Endothelial cell (in vitro differentiated cells): ENCODE measurements at regions not wholly inside any gene's neighbourhood (a gene's known extent, or its start where the extent isn't known, plus 50 kb on each side); places are given as distances from the start of the nearest gene placed in this dataset.

ENCODE experiments used
- DNase-seq: peaks from one replicate; pipeline ENCODE4 v3.0.0; 2021; ENCODE audit warnings: low spot score
- H3K27ac Mint-ChIP-seq: one replicate; pipeline ENCODE4 v1.8.0; 2021; ENCODE audit warnings: mixed read lengths, inconsistent platforms; ENCODE audit not compliant: unreplicated experiment
- H3K27me3 Mint-ChIP-seq: one replicate; pipeline ENCODE4 v1.8.0; 2021; ENCODE audit warnings: mild to moderate bottlenecking, moderate library complexity, mixed read lengths, inconsistent platforms; ENCODE audit not compliant: unreplicated experiment
- H3K36me3 Mint-ChIP-seq: one replicate; pipeline ENCODE4 v1.8.0; 2021; ENCODE audit warnings: mild to moderate bottlenecking, low read depth, mixed read lengths, inconsistent platforms; ENCODE audit not compliant: unreplicated experiment
- H3K4me1 Mint-ChIP-seq: one replicate; pipeline ENCODE4 v1.8.0; 2021; ENCODE audit warnings: mild to moderate bottlenecking, mixed read lengths, inconsistent platforms; ENCODE audit not compliant: unreplicated experiment
- H3K4me3 Mint-ChIP-seq: one replicate; pipeline ENCODE4 v1.8.0; 2021; ENCODE audit warnings: mild to moderate bottlenecking, mixed read lengths, inconsistent platforms; ENCODE audit not compliant: unreplicated experiment
- H3K9me3 Mint-ChIP-seq: one replicate; pipeline ENCODE4 v1.8.0; 2021; ENCODE audit warnings: mixed read lengths, inconsistent platforms; ENCODE audit not compliant: unreplicated experiment
- TF ChIP-seq, protein P1 (sequence below): fragments of 200-600 bp; sonication (generic); IDR thresholded peaks from one replicate; pipeline ENCODE4 v1.5.0; 2021; ENCODE audit warnings: antibody characterized with exemption; ENCODE audit not compliant: unreplicated experiment

GRCh38 chr10:123607386-123607785, 58.8 kb upstream of the GPR26 start:
- TF ChIP-seq, protein P1, sequence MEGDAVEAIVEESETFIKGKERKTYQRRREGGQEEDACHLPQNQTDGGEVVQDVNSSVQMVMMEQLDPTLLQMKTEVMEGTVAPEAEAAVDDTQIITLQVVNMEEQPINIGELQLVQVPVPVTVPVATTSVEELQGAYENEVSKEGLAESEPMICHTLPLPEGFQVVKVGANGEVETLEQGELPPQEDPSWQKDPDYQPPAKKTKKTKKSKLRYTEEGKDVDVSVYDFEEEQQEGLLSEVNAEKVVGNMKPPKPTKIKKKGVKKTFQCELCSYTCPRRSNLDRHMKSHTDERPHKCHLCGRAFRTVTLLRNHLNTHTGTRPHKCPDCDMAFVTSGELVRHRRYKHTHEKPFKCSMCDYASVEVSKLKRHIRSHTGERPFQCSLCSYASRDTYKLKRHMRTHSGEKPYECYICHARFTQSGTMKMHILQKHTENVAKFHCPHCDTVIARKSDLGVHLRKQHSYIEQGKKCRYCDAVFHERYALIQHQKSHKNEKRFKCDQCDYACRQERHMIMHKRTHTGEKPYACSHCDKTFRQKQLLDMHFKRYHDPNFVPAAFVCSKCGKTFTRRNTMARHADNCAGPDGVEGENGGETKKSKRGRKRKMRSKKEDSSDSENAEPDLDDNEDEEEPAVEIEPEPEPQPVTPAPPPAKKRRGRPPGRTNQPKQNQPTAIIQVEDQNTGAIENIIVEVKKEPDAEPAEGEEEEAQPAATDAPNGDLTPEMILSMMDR = no peak
- H3K4me1 Mint-ChIP-seq = no peaks in the 10 kb centered on the region
- H3K27ac Mint-ChIP-seq = no peak overlapping the region
- no peak for DNase-seq
- no peak overlapping the region for H3K4me3 Mint-ChIP-seq
- no peaks in the 10 kb centered on the region for H3K27me3 Mint-ChIP-seq
- no peaks in the 10 kb centered on the region for H3K36me3 Mint-ChIP-seq
- no peaks in the 10 kb centered on the region for H3K9me3 Mint-ChIP-seq

DNA sequence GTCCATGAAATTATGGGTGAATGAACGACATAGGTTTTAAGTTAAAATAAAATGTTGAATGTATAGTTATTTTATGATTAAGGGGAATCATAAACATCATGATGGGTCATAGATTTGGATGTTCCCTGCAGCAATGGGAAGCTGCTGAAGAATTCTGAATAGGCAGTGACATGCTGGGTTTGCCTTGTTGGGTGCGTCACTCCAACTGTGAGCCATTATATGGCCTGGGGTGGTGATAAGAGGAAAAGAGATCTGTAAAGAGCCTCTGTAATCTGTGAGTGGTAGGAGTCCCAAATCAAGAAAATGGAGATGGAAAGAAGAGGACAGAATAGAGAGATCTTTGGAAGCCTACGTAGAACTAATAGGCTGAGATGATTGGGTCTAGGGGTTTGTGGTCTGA, 58.1 kb upstream of the GPR26 start:
- no peaks in the 10 kb centered on the region for H3K9me3 Mint-ChIP-seq
- no peaks in the 10 kb centered on the region for H3K36me3 Mint-ChIP-seq
- no peak overlapping the region for H3K27ac Mint-ChIP-seq
- H3K27me3 Mint-ChIP-seq = no peaks in the 10 kb centered on the region
- no peak overlapping the region for H3K4me3 Mint-ChIP-seq
- no peaks in the 10 kb centered on the region for H3K4me1 Mint-ChIP-seq
- DNase-seq = no peak
- TF ChIP-seq, protein P1 = no peak

DNA sequence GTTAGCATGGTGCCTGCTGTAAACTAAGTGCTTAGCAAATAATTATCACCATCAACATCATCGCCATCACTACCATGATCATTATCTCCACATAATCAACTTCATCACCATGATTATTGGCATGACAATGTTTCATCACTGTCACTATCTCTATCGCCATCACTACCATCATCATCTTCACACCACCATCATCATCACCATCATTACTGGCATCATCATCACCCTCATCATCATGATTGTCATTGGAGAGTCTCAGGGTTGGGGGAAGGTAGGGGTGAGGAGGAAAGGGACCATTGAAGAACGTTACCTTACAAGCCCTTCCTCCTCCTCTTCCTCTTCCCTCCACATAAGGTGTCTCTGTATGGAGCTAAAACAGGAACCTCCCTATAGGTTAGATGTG, 54.9 kb upstream of the GPR26 start:
- TF ChIP-seq, protein P1 = no peak
- H3K4me3 Mint-ChIP-seq = no peak overlapping the region
- no peaks in the 10 kb centered on the region for H3K9me3 Mint-ChIP-seq

DNA sequence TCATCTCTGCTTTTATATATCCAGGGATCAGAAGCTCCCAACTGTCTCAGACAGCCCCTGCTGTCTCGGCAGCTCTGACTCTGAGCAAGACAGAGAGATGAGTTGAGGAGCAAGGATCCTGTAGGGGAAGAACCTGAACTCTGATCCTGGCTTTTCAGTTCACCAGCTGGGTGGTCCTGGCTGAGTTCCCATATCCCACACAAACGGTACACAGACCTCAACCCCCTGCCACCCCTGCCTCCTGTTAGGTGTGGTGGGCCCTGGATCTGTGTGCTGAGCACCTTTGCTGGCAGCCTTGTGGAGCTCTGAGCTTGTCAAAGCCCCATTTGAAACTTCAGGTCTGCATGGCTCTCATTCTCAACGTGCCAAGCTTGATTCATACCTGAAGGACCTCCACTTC, 54.3 kb upstream of the GPR26 start:
- Mint-ChIP-seq H3K36me3 (no peaks in the 10 kb centered on the region), H3K4me3 (no peak overlapping the region), H3K9me3 (no peaks in the 10 kb centered on the region), H3K4me1 (no peaks in the 10 kb centered on the region), H3K27me3 (no peaks in the 10 kb centered on the region), H3K27ac (no peak overlapping the region)
- TF ChIP-seq, protein P1 = no peak
- no peak for DNase-seq

More for the DNA sequence above, 54.9 kb upstream of the GPR26 start:
- DNase-seq = no peak
- Mint-ChIP-seq H3K27me3 (no peaks in the 10 kb centered on the region), H3K36me3 (no peaks in the 10 kb centered on the region), H3K4me1 (no peaks in the 10 kb centered on the region), H3K27ac (no peak overlapping the region)

GRCh38 chr10:123613346-123613850, 52.8 kb upstream of the GPR26 start:
- Mint-ChIP-seq H3K4me3 (no peak overlapping the region), H3K9me3 (no peaks in the 10 kb centered on the region), H3K27ac (no peak overlapping the region), H3K27me3 (no peaks in the 10 kb centered on the region), H3K4me1 (no peaks in the 10 kb centered on the region), H3K36me3 (no peaks in the 10 kb centered on the region)
- TF ChIP-seq, protein P1 = no peak
- no peak for DNase-seq
